ENCODE measurements at regions not wholly inside any gene's neighbourhood (a gene's known extent, or its start where the extent isn't known, plus 50 kb on each side); places are given as distances from the start of the nearest gene placed in this dataset.

GRCh38 chr18:40576507-40577115 lies 1378.4 kb upstream of the PIK3C3 start:
- WGBS (ENCODE audit: insufficient coverage) = 33% methylated on average over 1 of the region's 4 CpGs
- Histone ChIP-seq H3K9me3 (ENCODE audit: control insufficient read depth, insufficient read depth, low read length) (no peaks in the 10 kb centered on the region), H3K27me3 (ENCODE audit: control insufficient read depth, insufficient read depth, low read length) (no peaks in the 10 kb centered on the region), H3K27ac (ENCODE audit: low read depth, low read length) (peak overlapping the region; percentile 75), H3K4me1 (ENCODE audit: control insufficient read depth, insufficient read depth, low read length) (peaks cover 4% of the 10 kb centered on the region), H3K4me3 (ENCODE audit: low read depth, low read length) (no peak overlapping the region), H3K36me3 (ENCODE audit: control insufficient read depth, insufficient read depth, low read length) (no peaks in the 10 kb centered on the region)
- DNase-seq (ENCODE audit: low read depth in 4 of 6, low spot score in 6 of 6) = peak in 5 of 6 donors; percentile 56 to 90 (median 69)

- WGBS (ENCODE audit: insufficient coverage) = no CpG with 5 or more reads among the region's 1 CpG
- no peaks in the 10 kb centered on the region for H3K9me3 ChIP-seq (ENCODE audit: control insufficient read depth, insufficient read depth, low read length)
- peak overlapping the region; percentile 55 for H3K27ac ChIP-seq (ENCODE audit: low read depth, low read length)
- no peak for DNase-seq (ENCODE audit: low read depth in 4 of 6, low spot score in 6 of 6)
- no peak overlapping the region for H3K4me3 ChIP-seq (ENCODE audit: low read depth, low read length)
- no peaks in the 10 kb centered on the region for H3K4me1 ChIP-seq (ENCODE audit: control insufficient read depth, insufficient read depth, low read length)
- no peaks in the 10 kb centered on the region for H3K27me3 ChIP-seq (ENCODE audit: control insufficient read depth, insufficient read depth, low read length)
- no peaks in the 10 kb centered on the region for H3K36me3 ChIP-seq (ENCODE audit: control insufficient read depth, insufficient read depth, low read length)
These were observed 1384.4 kb upstream of the PIK3C3 start for GRCh38 chr18:40570615-40571014.

GRCh38 chr18:40569605-40570004 lies 1385.4 kb upstream of the PIK3C3 start:
- Histone ChIP-seq H3K4me3 (ENCODE audit: low read depth, low read length) (no peak overlapping the region), H3K27me3 (ENCODE audit: control insufficient read depth, insufficient read depth, low read length) (no peaks in the 10 kb centered on the region), H3K4me1 (ENCODE audit: control insufficient read depth, insufficient read depth, low read length) (no peaks in the 10 kb centered on the region), H3K9me3 (ENCODE audit: control insufficient read depth, insufficient read depth, low read length) (no peaks in the 10 kb centered on the region), H3K36me3 (ENCODE audit: control insufficient read depth, insufficient read depth, low read length) (no peaks in the 10 kb centered on the region), H3K27ac (ENCODE audit: low read depth, low read length) (peak overlapping the region; percentile 55)
- peak in 2 of 6 donors; percentile 64 to 73 for DNase-seq (ENCODE audit: low read depth in 4 of 6, low spot score in 6 of 6)
- WGBS (ENCODE audit: insufficient coverage) = 40% methylated on average over 1 of the region's 4 CpGs

GRCh38 chr18:40566510-40566844 lies 1388.6 kb upstream of the PIK3C3 start:
- H3K9me3 ChIP-seq (ENCODE audit: control insufficient read depth, insufficient read depth, low read length) = no peaks in the 10 kb centered on the region
- no peaks in the 10 kb centered on the region for H3K4me1 ChIP-seq (ENCODE audit: control insufficient read depth, insufficient read depth, low read length)
- H3K27ac ChIP-seq (ENCODE audit: low read depth, low read length) = no peak overlapping the region
- no peaks in the 10 kb centered on the region for H3K27me3 ChIP-seq (ENCODE audit: control insufficient read depth, insufficient read depth, low read length)
- WGBS (ENCODE audit: insufficient coverage) = no CpG with 5 or more reads among the region's 1 CpG
- no peak for DNase-seq (ENCODE audit: low read depth in 4 of 6, low spot score in 6 of 6)
- H3K36me3 ChIP-seq (ENCODE audit: control insufficient read depth, insufficient read depth, low read length) = no peaks in the 10 kb centered on the region
- no peak overlapping the region for H3K4me3 ChIP-seq (ENCODE audit: low read depth, low read length)

- no peak overlapping the region for H3K4me3 ChIP-seq (ENCODE audit: low read depth, low read length)
- no peaks in the 10 kb centered on the region for H3K4me1 ChIP-seq (ENCODE audit: control insufficient read depth, insufficient read depth, low read length)
- no peaks in the 10 kb centered on the region for H3K9me3 ChIP-seq (ENCODE audit: control insufficient read depth, insufficient read depth, low read length)
- DNase-seq (ENCODE audit: low read depth in 4 of 6, low spot score in 6 of 6) = no peak
- H3K36me3 ChIP-seq (ENCODE audit: control insufficient read depth, insufficient read depth, low read length) = no peaks in the 10 kb centered on the region
- no peaks in the 10 kb centered on the region for H3K27me3 ChIP-seq (ENCODE audit: control insufficient read depth, insufficient read depth, low read length)
- no peak overlapping the region for H3K27ac ChIP-seq (ENCODE audit: low read depth, low read length)
- WGBS (ENCODE audit: insufficient coverage) = no CpG with 5 or more reads among the region's 2 CpGs
These were observed 1389.1 kb upstream of the PIK3C3 start for GRCh38 chr18:40565805-40566509.

- Histone ChIP-seq H3K27me3 (ENCODE audit: control insufficient read depth, insufficient read depth, low read length) (no peaks in the 10 kb centered on the region), H3K27ac (ENCODE audit: low read depth, low read length) (no peak overlapping the region), H3K9me3 (ENCODE audit: control insufficient read depth, insufficient read depth, low read length) (no peaks in the 10 kb centered on the region), H3K36me3 (ENCODE audit: control insufficient read depth, insufficient read depth, low read length) (no peaks in the 10 kb centered on the region), H3K4me1 (ENCODE audit: control insufficient read depth, insufficient read depth, low read length) (no peaks in the 10 kb centered on the region), H3K4me3 (ENCODE audit: low read depth, low read length) (no peak overlapping the region)
- DNase-seq (ENCODE audit: low read depth in 4 of 6, low spot score in 6 of 6) = peak in 1 of 6 donors; percentile 89
- WGBS (ENCODE audit: insufficient coverage) = no CpG with 5 or more reads among the region's 3 CpGs
These were observed 1395.5 kb upstream of the PIK3C3 start for GRCh38 chr18:40559556-40559955.

GRCh38 chr18:40558706-40559392 lies 1396.2 kb upstream of the PIK3C3 start:
- Histone ChIP-seq H3K9me3 (ENCODE audit: control insufficient read depth, insufficient read depth, low read length) (no peaks in the 10 kb centered on the region), H3K27ac (ENCODE audit: low read depth, low read length) (no peak overlapping the region), H3K36me3 (ENCODE audit: control insufficient read depth, insufficient read depth, low read length) (no peaks in the 10 kb centered on the region), H3K27me3 (ENCODE audit: control insufficient read depth, insufficient read depth, low read length) (no peaks in the 10 kb centered on the region), H3K4me1 (ENCODE audit: control insufficient read depth, insufficient read depth, low read length) (no peaks in the 10 kb centered on the region), H3K4me3 (ENCODE audit: low read depth, low read length) (no peak overlapping the region)
- 14% methylated on average over 1 of the region's 5 CpGs for WGBS (ENCODE audit: insufficient coverage)
- peak in 2 of 6 donors; percentile 21 to 57 for DNase-seq (ENCODE audit: low read depth in 4 of 6, low spot score in 6 of 6)

- no peaks in the 10 kb centered on the region for H3K9me3 ChIP-seq (ENCODE audit: control insufficient read depth, insufficient read depth, low read length)
- no CpG with 5 or more reads among the region's 4 CpGs for WGBS (ENCODE audit: insufficient coverage)
- DNase-seq (ENCODE audit: low read depth in 4 of 6, low spot score in 6 of 6) = no peak
- no peaks in the 10 kb centered on the region for H3K36me3 ChIP-seq (ENCODE audit: control insufficient read depth, insufficient read depth, low read length)
- no peak overlapping the region for H3K27ac ChIP-seq (ENCODE audit: low read depth, low read length)
- no peak overlapping the region for H3K4me3 ChIP-seq (ENCODE audit: low read depth, low read length)
- no peaks in the 10 kb centered on the region for H3K4me1 ChIP-seq (ENCODE audit: control insufficient read depth, insufficient read depth, low read length)
- no peaks in the 10 kb centered on the region for H3K27me3 ChIP-seq (ENCODE audit: control insufficient read depth, insufficient read depth, low read length)
These were observed 1399.1 kb upstream of the PIK3C3 start for GRCh38 chr18:40555914-40556313.

GRCh38 chr18:40553029-40553428 lies 1402.0 kb upstream of the PIK3C3 start:
- Histone ChIP-seq H3K4me3 (ENCODE audit: low read depth, low read length) (no peak overlapping the region), H3K36me3 (ENCODE audit: control insufficient read depth, insufficient read depth, low read length) (no peaks in the 10 kb centered on the region), H3K27me3 (ENCODE audit: control insufficient read depth, insufficient read depth, low read length) (no peaks in the 10 kb centered on the region), H3K27ac (ENCODE audit: low read depth, low read length) (no peak overlapping the region), H3K9me3 (ENCODE audit: control insufficient read depth, insufficient read depth, low read length) (no peaks in the 10 kb centered on the region), H3K4me1 (ENCODE audit: control insufficient read depth, insufficient read depth, low read length) (no peaks in the 10 kb centered on the region)
- DNase-seq (ENCODE audit: low read depth in 4 of 6, low spot score in 6 of 6) = no peak

GRCh38 chr18:40546875-40547274 lies 1408.2 kb upstream of the PIK3C3 start:
- Histone ChIP-seq H3K27me3 (ENCODE audit: control insufficient read depth, insufficient read depth, low read length) (no peaks in the 10 kb centered on the region), H3K36me3 (ENCODE audit: control insufficient read depth, insufficient read depth, low read length) (no peaks in the 10 kb centered on the region), H3K9me3 (ENCODE audit: control insufficient read depth, insufficient read depth, low read length) (no peaks in the 10 kb centered on the region), H3K4me1 (ENCODE audit: control insufficient read depth, insufficient read depth, low read length) (no peaks in the 10 kb centered on the region), H3K27ac (ENCODE audit: low read depth, low read length) (no peak overlapping the region), H3K4me3 (ENCODE audit: low read depth, low read length) (no peak overlapping the region)
- peak in 2 of 6 donors; percentile 21 to 93 for DNase-seq (ENCODE audit: low read depth in 4 of 6, low spot score in 6 of 6)
- no CpG with 5 or more reads among the region's 3 CpGs for WGBS (ENCODE audit: insufficient coverage)
